ENCODE measurements at regions not wholly inside any gene's neighbourhood (a gene's known extent, or its start where the extent isn't known, plus 50 kb on each side); places are given as distances from the start of the nearest gene placed in this dataset.

- TF ChIP-seq CTCF (IDR thresholded peaks at IDR 0.05 in 4 of 5, conservative IDR thresholded peaks at IDR 0.05 in 1 of 5) = no peak
- no peak for TF ChIP-seq POLR2A (IDR thresholded peaks at IDR 0.05)
Measured at GRCh38 chr4:10821826-10822225, 137.3 kb upstream of the CLNK start.

Data from gastrocnemius medialis (tissue), 4 donors.